Erythroblast (primary cell): ENCODE measurements at regions not wholly inside any gene's neighbourhood (a gene's known extent, or its start where the extent isn't known, plus 50 kb on each side); places are given as distances from the start of the nearest gene placed in this dataset.

Experiments used
- GATA1 ChIP-seq: IDR thresholded peaks from 2 replicates; pipeline ENCODE4 v1.6.1; 2011; ENCODE audit warnings: low read depth, mild to moderate bottlenecking, control low read depth, low read length, moderate library complexity
- POLR2A ChIP-seq: IDR thresholded peaks from 2 replicates; pipeline ENCODE4 v1.6.1; 2011; ENCODE audit warnings: mild to moderate bottlenecking, low read length

GRCh38 chr2:16943279-16943958, 277.8 kb upstream of the CYRIA start:
- TF ChIP-seq POLR2A (no peak), GATA1 (no peak)
